Fibroblast of skin of scalp (primary cell): ENCODE measurements at regions not wholly inside any gene's neighbourhood (a gene's known extent, or its start where the extent isn't known, plus 50 kb on each side); places are given as distances from the start of the nearest gene placed in this dataset.

Source experiments
- DNase-seq: peaks from one replicate; pipeline ENCODE4 v3.0.0-alpha.2; 2013

- DNase-seq = peak; percentile 21
Observed at GRCh38 chr16:72313903-72314302, 141.9 kb upstream of the PMFBP1 start.

GRCh38 chr16:72312828-72313227 is 140.9 kb upstream of the PMFBP1 start:
- peak; percentile 79 for DNase-seq

GRCh38 chr16:72311426-72311825 is 139.5 kb upstream of the PMFBP1 start:
- peak; percentile 75 for DNase-seq

- no peak for DNase-seq
Observed at GRCh38 chr16:72309001-72309400, 137.0 kb upstream of the PMFBP1 start.

- no peak for DNase-seq
Observed at GRCh38 chr16:72308396-72308795, 136.4 kb upstream of the PMFBP1 start.

GRCh38 chr16:72302332-72302731 is 130.4 kb upstream of the PMFBP1 start:
- no peak for DNase-seq

- DNase-seq = no peak
Observed at GRCh38 chr16:72301523-72302236, 129.7 kb upstream of the PMFBP1 start.

GRCh38 chr16:72300892-72301291 is 128.9 kb upstream of the PMFBP1 start:
- no peak for DNase-seq

- DNase-seq = no peak
Observed at GRCh38 chr16:72299684-72300243, 127.8 kb upstream of the PMFBP1 start.

- DNase-seq = no peak
Observed at GRCh38 chr16:72298961-72299360, 127.0 kb upstream of the PMFBP1 start.

- DNase-seq = no peak
Observed at GRCh38 chr16:72295914-72296313, 124.0 kb upstream of the PMFBP1 start.

GRCh38 chr16:72291531-72291981 is 119.6 kb upstream of the PMFBP1 start:
- peak; percentile 98 for DNase-seq

- peak; percentile 90 for DNase-seq
Observed at GRCh38 chr16:72291121-72291520, 119.2 kb upstream of the PMFBP1 start.

- DNase-seq = no peak
Observed at GRCh38 chr16:72287649-72288048, 115.7 kb upstream of the PMFBP1 start.

GRCh38 chr16:72286936-72287620 is 115.1 kb upstream of the PMFBP1 start:
- no peak for DNase-seq

GRCh38 chr16:72285728-72286127 is 113.8 kb upstream of the PMFBP1 start:
- DNase-seq = no peak

GRCh38 chr16:72285324-72285723 is 113.4 kb upstream of the PMFBP1 start:
- no peak for DNase-seq

- no peak for DNase-seq
Observed at GRCh38 chr16:72284042-72284789, 112.3 kb upstream of the PMFBP1 start.

GRCh38 chr16:72282362-72282761 is 110.4 kb upstream of the PMFBP1 start:
- DNase-seq = no peak

- DNase-seq = no peak
Observed at GRCh38 chr16:72278301-72278700, 106.3 kb upstream of the PMFBP1 start.

- no peak for DNase-seq
Observed at GRCh38 chr16:72277749-72278148, 105.8 kb upstream of the PMFBP1 start.

- no peak for DNase-seq
Observed at GRCh38 chr16:72271699-72272240, 99.8 kb upstream of the PMFBP1 start.

- DNase-seq = no peak
Observed at GRCh38 chr16:72270531-72270930, 98.6 kb upstream of the PMFBP1 start.
